ENCODE measurements at regions not wholly inside any gene's neighbourhood (a gene's known extent, or its start where the extent isn't known, plus 50 kb on each side); places are given as distances from the start of the nearest gene placed in this dataset.

DNA sequence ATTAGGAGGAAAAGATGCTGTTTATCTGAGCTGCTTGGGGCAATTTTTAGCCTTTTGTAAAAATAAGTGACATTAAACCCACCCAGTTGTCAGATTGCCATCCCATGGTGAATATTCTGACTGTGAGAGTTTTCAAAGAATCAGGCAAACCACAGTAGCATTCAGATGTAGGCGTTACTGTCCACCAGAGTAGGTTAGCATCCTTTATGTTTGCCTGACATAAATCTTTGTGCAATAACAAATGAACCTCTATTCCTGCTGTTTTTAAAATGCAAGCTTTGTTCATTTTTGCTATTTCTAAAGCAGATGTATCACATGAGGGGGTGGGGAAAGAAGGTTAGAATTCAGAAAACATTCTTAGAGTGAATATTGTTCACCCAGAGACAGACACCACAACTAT, 427.8 kb downstream of the CDH9 start:
- WGBS, 3 donors, result 58 to 76% (median 65%) methylated on average over 1 of the region's 1 CpG
- no peaks in the 10 kb centered on the region for H3K36me3 ChIP-seq (ENCODE audit: control insufficient read depth in 3 of 3, insufficient read depth in 2 of 3, low read depth in 1 of 3, low read length in 3 of 3)
- no peaks in the 10 kb centered on the region for H3K9me3 ChIP-seq (ENCODE audit: control insufficient read depth in 2 of 2, insufficient read depth in 1 of 2, low read depth in 1 of 2, low read length in 1 of 2)
- H3K27ac ChIP-seq (ENCODE audit: low read depth in 1 of 3, low read length in 2 of 3), result no peak overlapping the region
- no peaks in the 10 kb centered on the region for H3K4me1 ChIP-seq (ENCODE audit: control insufficient read depth in 3 of 3, insufficient read depth in 2 of 3, low read depth in 1 of 3, low read length in 2 of 3)
- FAIRE-seq (no peak), DNase-seq (no peak)
- H3K27me3 ChIP-seq (ENCODE audit: control insufficient read depth in 3 of 3, insufficient read depth in 3 of 3, low read length in 3 of 3), result no peaks in the 10 kb centered on the region
- no peak overlapping the region for H3K4me3 ChIP-seq (ENCODE audit: low read depth in 1 of 3, low read length in 3 of 3)

DNA sequence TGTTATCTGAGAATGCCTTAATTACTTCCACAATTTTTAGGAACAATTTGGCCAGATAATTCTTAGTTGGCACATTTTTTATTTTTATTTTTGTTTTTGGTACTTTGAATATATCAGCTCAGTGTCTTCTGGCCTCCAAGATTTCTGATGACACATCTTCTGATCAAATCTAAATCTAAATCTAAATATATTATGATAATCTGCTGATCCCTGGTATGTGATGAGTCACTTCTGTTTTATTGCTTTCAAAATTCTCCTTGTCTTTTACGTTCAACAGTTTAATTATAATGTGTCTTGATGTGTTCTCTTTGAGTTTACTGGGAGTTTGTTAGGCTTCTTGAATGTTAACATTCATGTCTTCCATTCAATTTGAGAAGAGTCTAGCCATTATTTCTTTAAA, 436.8 kb downstream of the CDH9 start:
- Histone ChIP-seq H3K36me3 (ENCODE audit: control insufficient read depth in 3 of 3, insufficient read depth in 2 of 3, low read depth in 1 of 3, low read length in 3 of 3) (no peaks in the 10 kb centered on the region), H3K27ac (ENCODE audit: low read depth in 1 of 3, low read length in 2 of 3) (no peak overlapping the region), H3K4me1 (ENCODE audit: control insufficient read depth in 3 of 3, insufficient read depth in 2 of 3, low read depth in 1 of 3, low read length in 2 of 3) (no peaks in the 10 kb centered on the region), H3K9me3 (ENCODE audit: control insufficient read depth in 2 of 2, insufficient read depth in 1 of 2, low read depth in 1 of 2, low read length in 1 of 2) (no peaks in the 10 kb centered on the region), H3K4me3 (ENCODE audit: low read depth in 1 of 3, low read length in 3 of 3) (no peak overlapping the region), H3K27me3 (ENCODE audit: control insufficient read depth in 3 of 3, insufficient read depth in 3 of 3, low read length in 3 of 3) (no peaks in the 10 kb centered on the region)
- no peak for FAIRE-seq
- WGBS, 3 donors, result 48 to 55% (median 50%) methylated on average over 1 of the region's 1 CpG
- no peak for DNase-seq

DNA sequence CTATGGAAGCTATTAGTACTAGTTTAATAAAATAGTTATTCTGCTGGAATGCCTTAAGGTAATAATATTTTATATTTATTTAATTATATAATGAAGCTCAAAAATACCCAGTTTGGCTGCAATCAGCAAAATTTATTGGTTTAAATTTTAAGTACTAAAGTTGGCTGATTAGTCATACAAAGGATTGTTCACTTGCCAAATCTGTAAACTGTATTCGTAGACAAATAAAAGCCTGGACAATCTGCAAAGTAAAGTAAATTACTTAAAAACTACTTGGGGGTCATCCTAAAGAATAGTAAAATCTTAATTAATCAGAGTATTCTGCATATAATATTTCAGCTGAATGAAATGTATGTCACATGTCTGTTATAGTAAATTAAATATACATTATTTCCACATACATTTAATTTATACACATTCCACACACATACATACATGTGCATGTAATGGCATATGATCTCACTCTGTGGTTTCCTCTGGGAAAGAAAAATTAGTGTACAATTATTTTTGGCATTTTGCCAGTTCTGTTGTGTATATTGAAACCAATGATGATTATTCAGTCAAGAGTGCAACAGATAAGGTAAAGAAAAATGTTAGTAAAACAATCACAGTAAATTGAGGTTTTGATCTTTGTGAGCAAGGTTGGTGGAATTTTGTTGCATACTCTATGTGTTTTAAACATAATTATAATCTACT, 455.9 kb downstream of the CDH9 start:
- no peak overlapping the region for H3K27ac ChIP-seq (ENCODE audit: low read depth in 1 of 3, low read length in 2 of 3)
- no peak for DNase-seq
- H3K36me3 ChIP-seq (ENCODE audit: control insufficient read depth in 3 of 3, insufficient read depth in 2 of 3, low read depth in 1 of 3, low read length in 3 of 3), result no peaks in the 10 kb centered on the region
- 68 to 77% (median 70%) methylated on average over 1 of the region's 1 CpG for WGBS, 3 donors
- no peak overlapping the region for H3K4me3 ChIP-seq (ENCODE audit: low read depth in 1 of 3, low read length in 3 of 3)
- no peaks in the 10 kb centered on the region for H3K27me3 ChIP-seq (ENCODE audit: control insufficient read depth in 3 of 3, insufficient read depth in 3 of 3, low read length in 3 of 3)
- no peaks in the 10 kb centered on the region for H3K9me3 ChIP-seq (ENCODE audit: control insufficient read depth in 2 of 2, insufficient read depth in 1 of 2, low read depth in 1 of 2, low read length in 1 of 2)
- no peaks in the 10 kb centered on the region for H3K4me1 ChIP-seq (ENCODE audit: control insufficient read depth in 3 of 3, insufficient read depth in 2 of 3, low read depth in 1 of 3, low read length in 2 of 3)
- FAIRE-seq, result no peak

DNA sequence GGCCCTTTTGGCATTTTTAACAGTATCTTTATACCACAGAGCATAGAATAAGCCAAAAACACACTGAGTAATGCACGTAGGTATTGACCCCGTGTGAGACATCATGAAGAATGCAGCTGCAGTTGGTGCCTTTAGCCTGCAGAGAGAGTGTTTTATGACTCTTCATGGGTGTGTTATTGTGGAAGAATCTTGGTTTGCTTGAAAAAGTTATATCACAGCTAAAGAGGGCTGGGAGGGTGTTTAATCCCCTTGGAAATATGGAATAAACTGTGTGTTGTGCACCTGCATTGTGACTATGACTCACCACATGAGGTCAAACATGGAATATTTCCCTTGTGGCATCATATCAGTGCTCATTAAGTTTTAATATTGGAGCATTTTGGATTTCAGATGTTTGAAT, 458.7 kb downstream of the CDH9 start:
- no peaks in the 10 kb centered on the region for H3K4me1 ChIP-seq (ENCODE audit: control insufficient read depth in 3 of 3, insufficient read depth in 2 of 3, low read depth in 1 of 3, low read length in 2 of 3)
- DNase-seq (no peak), FAIRE-seq (no peak)
- 69 to 79% (median 74%) methylated on average over 2 of the region's 2 CpGs for WGBS, 3 donors
- no peaks in the 10 kb centered on the region for H3K36me3 ChIP-seq (ENCODE audit: control insufficient read depth in 3 of 3, insufficient read depth in 2 of 3, low read depth in 1 of 3, low read length in 3 of 3)
- H3K27ac ChIP-seq (ENCODE audit: low read depth in 1 of 3, low read length in 2 of 3), result no peak overlapping the region
- no peaks in the 10 kb centered on the region for H3K27me3 ChIP-seq (ENCODE audit: control insufficient read depth in 3 of 3, insufficient read depth in 3 of 3, low read length in 3 of 3)
- no peak overlapping the region for H3K4me3 ChIP-seq (ENCODE audit: low read depth in 1 of 3, low read length in 3 of 3)
- no peaks in the 10 kb centered on the region for H3K9me3 ChIP-seq (ENCODE audit: control insufficient read depth in 2 of 2, insufficient read depth in 1 of 2, low read depth in 1 of 2, low read length in 1 of 2)

DNA sequence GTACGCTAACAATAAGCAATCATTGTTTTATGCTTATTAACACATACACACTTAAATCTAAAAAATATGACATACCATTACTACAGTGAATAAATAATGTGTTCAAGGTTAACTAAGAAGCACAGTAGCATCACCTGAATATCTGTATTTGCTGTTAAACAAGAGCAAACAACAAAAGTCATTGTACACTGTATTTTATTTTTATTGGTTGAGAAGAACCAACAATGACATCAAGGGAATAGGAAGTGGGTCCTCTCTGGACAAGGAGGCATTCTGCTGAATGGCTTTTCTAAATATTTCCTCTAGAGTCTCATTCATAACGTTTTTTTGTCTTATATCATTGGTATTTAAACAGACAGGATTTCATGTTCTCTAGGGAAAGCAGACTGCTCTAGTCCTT, 460.4 kb downstream of the CDH9 start:
- Histone ChIP-seq H3K4me3 (ENCODE audit: low read depth in 1 of 3, low read length in 3 of 3) (no peak overlapping the region), H3K36me3 (ENCODE audit: control insufficient read depth in 3 of 3, insufficient read depth in 2 of 3, low read depth in 1 of 3, low read length in 3 of 3) (no peaks in the 10 kb centered on the region), H3K9me3 (ENCODE audit: control insufficient read depth in 2 of 2, insufficient read depth in 1 of 2, low read depth in 1 of 2, low read length in 1 of 2) (no peaks in the 10 kb centered on the region), H3K27me3 (ENCODE audit: control insufficient read depth in 3 of 3, insufficient read depth in 3 of 3, low read length in 3 of 3) (no peaks in the 10 kb centered on the region), H3K4me1 (ENCODE audit: control insufficient read depth in 3 of 3, insufficient read depth in 2 of 3, low read depth in 1 of 3, low read length in 2 of 3) (no peaks in the 10 kb centered on the region), H3K27ac (ENCODE audit: low read depth in 1 of 3, low read length in 2 of 3) (no peak overlapping the region)
- FAIRE-seq (no peak), DNase-seq (no peak)
- 49 to 54% (median 51%) methylated on average over 2 of the region's 2 CpGs for WGBS, 3 donors

DNA sequence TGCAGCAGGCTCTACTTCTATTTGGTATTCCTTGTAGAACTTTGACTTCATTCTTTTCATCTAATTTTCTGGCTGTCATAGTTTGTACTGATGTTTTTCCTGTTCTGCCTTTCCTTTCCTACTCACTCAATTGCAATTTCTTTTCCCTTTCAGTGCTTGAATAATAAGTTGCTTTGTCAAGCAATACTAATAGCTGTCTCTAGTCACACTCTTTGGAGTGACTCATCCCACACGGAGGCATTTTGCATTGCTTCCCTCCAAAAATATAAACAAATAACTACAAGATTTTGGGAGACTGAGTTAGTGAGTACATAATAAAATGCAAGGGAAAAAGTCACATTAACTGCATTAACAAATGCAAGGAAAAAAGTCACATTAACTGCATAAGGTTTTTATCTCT, 465.9 kb downstream of the CDH9 start:
- Histone ChIP-seq H3K27me3 (ENCODE audit: control insufficient read depth in 3 of 3, insufficient read depth in 3 of 3, low read length in 3 of 3) (no peaks in the 10 kb centered on the region), H3K4me3 (ENCODE audit: low read depth in 1 of 3, low read length in 3 of 3) (no peak overlapping the region), H3K27ac (ENCODE audit: low read depth in 1 of 3, low read length in 2 of 3) (no peak overlapping the region), H3K36me3 (ENCODE audit: control insufficient read depth in 3 of 3, insufficient read depth in 2 of 3, low read depth in 1 of 3, low read length in 3 of 3) (no peaks in the 10 kb centered on the region), H3K9me3 (ENCODE audit: control insufficient read depth in 2 of 2, insufficient read depth in 1 of 2, low read depth in 1 of 2, low read length in 1 of 2) (peaks cover 2 to 5% of the 10 kb centered on the region in 2 donors), H3K4me1 (ENCODE audit: control insufficient read depth in 3 of 3, insufficient read depth in 2 of 3, low read depth in 1 of 3, low read length in 2 of 3) (no peaks in the 10 kb centered on the region)
- 29 to 63% (median 60%) methylated on average over 1 of the region's 1 CpG for WGBS, 3 donors
- DNase-seq (no peak), FAIRE-seq (no peak)

DNA sequence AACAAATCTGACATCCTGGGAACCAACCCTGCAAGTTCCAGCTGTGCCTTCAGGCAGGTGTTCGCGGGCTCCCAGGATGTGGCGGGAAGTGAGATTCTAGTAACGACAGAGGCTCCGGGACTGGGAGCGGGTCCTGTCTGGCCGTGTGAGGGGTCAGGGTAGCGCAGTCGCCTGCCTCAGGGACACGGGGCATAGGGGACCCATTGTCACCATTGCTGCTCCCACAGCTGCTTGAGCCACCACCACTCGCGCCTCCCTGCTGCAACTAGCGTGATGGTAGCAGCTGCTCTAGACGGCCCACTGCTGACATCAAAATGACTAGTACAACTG, 468.5 kb downstream of the CDH9 start:
- FAIRE-seq (no peak), DNase-seq (no peak)
- Histone ChIP-seq H3K9me3 (ENCODE audit: control insufficient read depth in 2 of 2, insufficient read depth in 1 of 2, low read depth in 1 of 2, low read length in 1 of 2) (peaks cover 2 to 11% of the 10 kb centered on the region in 2 donors), H3K36me3 (ENCODE audit: control insufficient read depth in 3 of 3, insufficient read depth in 2 of 3, low read depth in 1 of 3, low read length in 3 of 3) (no peaks in the 10 kb centered on the region), H3K27ac (ENCODE audit: low read depth in 1 of 3, low read length in 2 of 3) (no peak overlapping the region), H3K4me1 (ENCODE audit: control insufficient read depth in 3 of 3, insufficient read depth in 2 of 3, low read depth in 1 of 3, low read length in 2 of 3) (no peaks in the 10 kb centered on the region), H3K27me3 (ENCODE audit: control insufficient read depth in 3 of 3, insufficient read depth in 3 of 3, low read length in 3 of 3) (no peaks in the 10 kb centered on the region), H3K4me3 (ENCODE audit: low read depth in 1 of 3, low read length in 3 of 3) (no peak overlapping the region)
- 92 to 95% (median 94%) methylated on average over 14 of the region's 14 CpGs for WGBS, 3 donors

DNA sequence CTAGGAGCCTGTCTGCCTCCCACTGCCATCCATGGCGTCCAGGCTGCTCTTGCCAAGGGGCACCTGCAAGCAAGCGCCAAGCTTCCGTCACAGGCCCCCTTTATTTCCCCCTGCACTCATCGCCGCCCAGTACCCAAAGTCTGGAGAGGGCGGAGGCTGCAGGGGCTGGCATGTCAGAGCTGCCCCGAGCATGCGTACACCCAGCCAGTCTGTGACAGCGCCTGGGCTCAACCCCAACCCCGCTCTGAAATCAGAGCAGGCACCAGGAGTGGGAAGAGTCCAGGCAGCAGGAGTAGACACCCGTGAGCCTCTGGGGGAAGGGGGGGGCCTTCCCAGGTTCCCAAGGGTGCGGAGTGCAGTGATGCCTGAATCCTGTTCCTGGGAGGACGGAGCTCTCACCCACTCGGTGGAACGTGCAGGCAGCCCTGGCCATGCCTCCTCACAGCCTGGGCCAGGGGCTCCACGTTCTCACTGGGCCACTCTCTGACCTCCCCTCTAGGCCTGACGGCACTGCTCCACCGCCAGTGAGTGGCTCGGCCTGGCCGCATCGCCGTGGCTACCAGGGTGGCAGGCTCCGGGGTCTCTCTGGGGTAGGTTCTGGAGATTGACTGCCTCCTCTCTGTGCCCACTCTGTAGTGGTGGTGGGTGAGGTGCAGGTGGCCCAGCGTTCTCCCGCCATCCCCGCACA, 469.0 kb downstream of the CDH9 start:
- no peaks in the 10 kb centered on the region for H3K27me3 ChIP-seq (ENCODE audit: control insufficient read depth in 3 of 3, insufficient read depth in 3 of 3, low read length in 3 of 3)
- H3K4me1 ChIP-seq (ENCODE audit: control insufficient read depth in 3 of 3, insufficient read depth in 2 of 3, low read depth in 1 of 3, low read length in 2 of 3), result no peaks in the 10 kb centered on the region
- DNase-seq, result no peak
- no peak for FAIRE-seq
- no peak overlapping the region for H3K4me3 ChIP-seq (ENCODE audit: low read depth in 1 of 3, low read length in 3 of 3)
- H3K36me3 ChIP-seq (ENCODE audit: control insufficient read depth in 3 of 3, insufficient read depth in 2 of 3, low read depth in 1 of 3, low read length in 3 of 3), result no peaks in the 10 kb centered on the region
- 89 to 93% (median 90%) methylated on average over 24 to 26 of the region's 26 CpGs for WGBS, 3 donors
- no peak overlapping the region for H3K27ac ChIP-seq (ENCODE audit: low read depth in 1 of 3, low read length in 2 of 3)
- peaks cover 2 to 11% of the 10 kb centered on the region in 2 donors for H3K9me3 ChIP-seq (ENCODE audit: control insufficient read depth in 2 of 2, insufficient read depth in 1 of 2, low read depth in 1 of 2, low read length in 1 of 2)

DNA sequence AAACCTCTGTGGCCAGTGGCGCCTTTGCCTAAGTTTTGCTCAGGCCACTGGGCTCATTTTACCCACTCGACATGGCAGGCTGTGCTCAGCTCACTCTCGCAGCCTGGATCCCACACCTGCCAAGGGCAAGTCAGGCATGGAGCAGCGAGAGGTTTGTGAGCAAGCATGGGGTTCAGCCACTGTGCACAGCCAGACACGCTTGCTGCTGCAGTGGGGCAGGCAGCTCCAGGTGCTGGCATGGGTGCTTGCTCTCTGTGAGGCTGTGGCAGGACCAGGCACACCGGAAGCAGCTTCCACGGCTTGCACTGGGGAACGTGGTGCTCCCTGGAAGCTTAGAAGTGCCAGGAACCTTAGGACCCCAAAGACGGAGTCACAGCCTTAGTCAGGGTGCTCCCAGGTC, 470.1 kb downstream of the CDH9 start:
- H3K4me1 ChIP-seq (ENCODE audit: control insufficient read depth in 3 of 3, insufficient read depth in 2 of 3, low read depth in 1 of 3, low read length in 2 of 3), result no peaks in the 10 kb centered on the region
- H3K27me3 ChIP-seq (ENCODE audit: control insufficient read depth in 3 of 3, insufficient read depth in 3 of 3, low read length in 3 of 3), result no peaks in the 10 kb centered on the region
- no peak for DNase-seq
- 77 to 83% (median 82%) methylated on average over 9 of the region's 9 CpGs for WGBS, 3 donors
- H3K27ac ChIP-seq (ENCODE audit: low read depth in 1 of 3, low read length in 2 of 3), result no peak overlapping the region
- H3K36me3 ChIP-seq (ENCODE audit: control insufficient read depth in 3 of 3, insufficient read depth in 2 of 3, low read depth in 1 of 3, low read length in 3 of 3), result no peaks in the 10 kb centered on the region
- no peak overlapping the region for H3K4me3 ChIP-seq (ENCODE audit: low read depth in 1 of 3, low read length in 3 of 3)
- FAIRE-seq, result no peak
- peaks cover 2 to 11% of the 10 kb centered on the region in 2 donors for H3K9me3 ChIP-seq (ENCODE audit: control insufficient read depth in 2 of 2, insufficient read depth in 1 of 2, low read depth in 1 of 2, low read length in 1 of 2)

Measured in small intestine (tissue), 7 donors.